DMS79 (cell line): ENCODE measurements at regions not wholly inside any gene's neighbourhood (a gene's known extent, or its start where the extent isn't known, plus 50 kb on each side); places are given as distances from the start of the nearest gene placed in this dataset.
"Not testable (repeated sequence)": the region's sequence is repeated elsewhere in the genome, so short reads cannot be mapped to it uniquely, and the experiment has no call there.

ENCODE experiments used
- DNase-seq: peaks from one replicate; lab custom pipeline; 2025; lab: John Stamatoyannopoulos, UW

GRCh38 chr5:112534067-112534583 lies 115.0 kb upstream of the EPB41L4A start:
- DNase-seq = no peak

GRCh38 chr5:112534611-112535255 lies 115.7 kb upstream of the EPB41L4A start:
- no peak for DNase-seq

- no peak for DNase-seq
Observed at GRCh38 chr5:112535356-112535755, 116.3 kb upstream of the EPB41L4A start.

- DNase-seq = not testable (repeated sequence)
Observed at GRCh38 chr5:112544558-112544957, 125.5 kb upstream of the EPB41L4A start.

- no peak for DNase-seq
Observed at GRCh38 chr5:112546946-112547592, 128.0 kb upstream of the EPB41L4A start.

GRCh38 chr5:112548246-112548881 lies 129.3 kb upstream of the EPB41L4A start:
- DNase-seq = no peak

GRCh38 chr5:112549127-112549526 lies 130.1 kb upstream of the EPB41L4A start:
- no peak for DNase-seq

- DNase-seq = no peak
Observed at GRCh38 chr5:112549605-112550166, 130.6 kb upstream of the EPB41L4A start.

GRCh38 chr5:112551419-112552032 lies 132.4 kb upstream of the EPB41L4A start:
- peak; percentile 11 for DNase-seq

- DNase-seq = no peak
Observed at GRCh38 chr5:112552216-112552615, 133.1 kb upstream of the EPB41L4A start.

- DNase-seq = no peak
Observed at GRCh38 chr5:112552791-112553190, 133.7 kb upstream of the EPB41L4A start.

GRCh38 chr5:112554101-112554977 lies 135.3 kb upstream of the EPB41L4A start:
- DNase-seq = no peak

GRCh38 chr5:112555197-112555596 lies 136.1 kb upstream of the EPB41L4A start:
- DNase-seq = no peak

GRCh38 chr5:112555691-112556090 lies 136.6 kb upstream of the EPB41L4A start:
- DNase-seq = no peak

- peak; percentile 82 for DNase-seq
Observed at GRCh38 chr5:112559501-112559900, 140.4 kb upstream of the EPB41L4A start.

GRCh38 chr5:112560371-112560770 lies 141.3 kb upstream of the EPB41L4A start:
- no peak for DNase-seq

GRCh38 chr5:112563169-112563826 lies 144.2 kb upstream of the EPB41L4A start:
- no peak for DNase-seq

- DNase-seq = no peak
Observed at GRCh38 chr5:112566251-112566650, 147.2 kb upstream of the EPB41L4A start.

GRCh38 chr5:112569596-112569995 lies 150.5 kb upstream of the EPB41L4A start:
- DNase-seq = no peak

- no peak for DNase-seq
Observed at GRCh38 chr5:112570708-112571444, 151.8 kb upstream of the EPB41L4A start.
